OCI-LY3 (cell line): ENCODE measurements at regions not wholly inside any gene's neighbourhood (a gene's known extent, or its start where the extent isn't known, plus 50 kb on each side); places are given as distances from the start of the nearest gene placed in this dataset.

Experiments
- EZH2phosphoT487 ChIP-seq: fragments of 200-600 bp; shearing (Covaris generic); IDR thresholded peaks from 2 replicates; pipeline ENCODE4 v1.6.1; 2018; ENCODE audit warnings: antibody characterized with exemption, mixed run types, low read depth
- TF ChIP-seq, protein P1 (sequence below): fragments of 200-600, 300-600 bp; sonication (generic); IDR thresholded peaks from 2 replicates; pipeline ENCODE4 v1.5.1; 2014; ENCODE audit warnings: antibody characterized with exemption, low read length, low read depth

DNA sequence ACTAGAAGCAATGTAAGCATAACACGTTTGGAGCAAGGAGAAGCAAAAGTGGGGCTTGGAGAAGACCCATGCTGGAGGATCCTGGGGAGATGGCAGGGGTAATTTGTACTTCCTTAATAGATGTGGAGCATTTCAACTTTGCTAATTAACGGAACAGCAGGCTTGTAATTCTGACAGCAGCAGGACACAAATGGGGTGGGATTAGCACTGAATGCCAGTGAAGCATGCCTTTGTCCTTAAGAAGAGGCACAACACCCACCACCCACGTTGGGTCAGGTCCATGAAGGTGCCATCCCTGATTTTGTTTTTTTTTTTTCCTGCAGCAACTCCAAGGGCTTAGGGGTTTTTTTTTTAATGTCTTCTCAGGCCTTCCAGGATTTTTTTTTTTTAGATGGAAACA is 231.9 kb upstream of the ROPN1 start:
- TF ChIP-seq, protein P1, sequence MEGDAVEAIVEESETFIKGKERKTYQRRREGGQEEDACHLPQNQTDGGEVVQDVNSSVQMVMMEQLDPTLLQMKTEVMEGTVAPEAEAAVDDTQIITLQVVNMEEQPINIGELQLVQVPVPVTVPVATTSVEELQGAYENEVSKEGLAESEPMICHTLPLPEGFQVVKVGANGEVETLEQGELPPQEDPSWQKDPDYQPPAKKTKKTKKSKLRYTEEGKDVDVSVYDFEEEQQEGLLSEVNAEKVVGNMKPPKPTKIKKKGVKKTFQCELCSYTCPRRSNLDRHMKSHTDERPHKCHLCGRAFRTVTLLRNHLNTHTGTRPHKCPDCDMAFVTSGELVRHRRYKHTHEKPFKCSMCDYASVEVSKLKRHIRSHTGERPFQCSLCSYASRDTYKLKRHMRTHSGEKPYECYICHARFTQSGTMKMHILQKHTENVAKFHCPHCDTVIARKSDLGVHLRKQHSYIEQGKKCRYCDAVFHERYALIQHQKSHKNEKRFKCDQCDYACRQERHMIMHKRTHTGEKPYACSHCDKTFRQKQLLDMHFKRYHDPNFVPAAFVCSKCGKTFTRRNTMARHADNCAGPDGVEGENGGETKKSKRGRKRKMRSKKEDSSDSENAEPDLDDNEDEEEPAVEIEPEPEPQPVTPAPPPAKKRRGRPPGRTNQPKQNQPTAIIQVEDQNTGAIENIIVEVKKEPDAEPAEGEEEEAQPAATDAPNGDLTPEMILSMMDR, result no peak
- TF ChIP-seq EZH2phosphoT487, result no peak
